Smooth muscle cell (in vitro differentiated cells): ENCODE measurements at regions not wholly inside any gene's neighbourhood (a gene's known extent, or its start where the extent isn't known, plus 50 kb on each side); places are given as distances from the start of the nearest gene placed in this dataset.

Source experiments
- DNase-seq: peaks from one replicate; lab custom pipeline; 2025; ENCODE audit not compliant: unreplicated experiment; lab: John Stamatoyannopoulos, UW
- H2AFZ ChIP-seq: fragments of 200-600 bp; sonication (generic); 2 replicates; pipeline ENCODE4 v1.6.0; 2016; ENCODE audit warnings: antibody characterized with exemption, low read depth, mild to moderate bottlenecking
- H3F3A ChIP-seq: fragments of 200-600 bp; sonication (generic); 2 replicates; pipeline ENCODE4 v1.6.0; 2017; ENCODE audit warnings: antibody characterized with exemption, low read depth
- H3K27ac ChIP-seq: fragments of 200-600 bp; sonication (generic); 2 replicates; pipeline ENCODE4 v1.5.1; 2016; ENCODE audit warnings: low read depth, mild to moderate bottlenecking
- H3K27me3 ChIP-seq: fragments of 200-600 bp; sonication (generic); 2 replicates; pipeline ENCODE4 v1.6.1; 2016; ENCODE audit warnings: low read depth, mild to moderate bottlenecking
- H3K36me3 ChIP-seq: fragments of 200-600 bp; sonication (generic); 2 replicates; pipeline ENCODE4 v1.5.1; 2016; ENCODE audit warnings: low read depth
- H3K4me1 ChIP-seq: fragments of 200-600 bp; sonication (generic); 2 replicates; pipeline ENCODE4 v1.5.1; 2016; ENCODE audit warnings: low read depth
- H3K4me2 ChIP-seq: fragments of 200-600 bp; sonication (generic); 2 replicates; pipeline ENCODE4 v1.6.0; 2016; ENCODE audit warnings: mild to moderate bottlenecking
- H3K4me3 ChIP-seq: fragments of 200-600 bp; sonication (generic); 2 replicates; pipeline ENCODE4 v1.5.1; 2016; ENCODE audit warnings: mild to moderate bottlenecking
- H3K79me2 ChIP-seq: fragments of 200-600 bp; sonication (generic); 2 replicates; pipeline ENCODE4 v1.6.0; 2016; ENCODE audit warnings: low read depth, mild to moderate bottlenecking
- H3K9ac ChIP-seq: fragments of 200-600 bp; sonication (generic); 2 replicates; pipeline ENCODE4 v1.6.0; 2016; ENCODE audit warnings: low read depth
- H3K9me3 ChIP-seq: fragments of 200-600 bp; sonication (generic); replicated peaks from 2 replicates; pipeline ENCODE4 v1.5.1; 2016; ENCODE audit warnings: low read depth
- H4K20me1 ChIP-seq: fragments of 200-600 bp; sonication (generic); 2 replicates; pipeline ENCODE4 v1.6.0; 2016; ENCODE audit warnings: low read depth
- WGBS: methylation state at CpG from one replicate; pipeline ENCODE4 v1.1.7; 2016; ENCODE audit warnings: low lambda C conversion rate; 5-methylcytosine and 5-hydroxymethylcytosine counted together
- TF ChIP-seq, protein P1 (sequence below): fragments of 200-600 bp; sonication (generic); IDR thresholded peaks from 2 replicates; pipeline ENCODE4 v1.5.1; 2017; ENCODE audit warnings: borderline replicate concordance, mild to moderate bottlenecking, antibody characterized with exemption; ENCODE audit not compliant: insufficient read depth, poor library complexity, severe bottlenecking

DNA sequence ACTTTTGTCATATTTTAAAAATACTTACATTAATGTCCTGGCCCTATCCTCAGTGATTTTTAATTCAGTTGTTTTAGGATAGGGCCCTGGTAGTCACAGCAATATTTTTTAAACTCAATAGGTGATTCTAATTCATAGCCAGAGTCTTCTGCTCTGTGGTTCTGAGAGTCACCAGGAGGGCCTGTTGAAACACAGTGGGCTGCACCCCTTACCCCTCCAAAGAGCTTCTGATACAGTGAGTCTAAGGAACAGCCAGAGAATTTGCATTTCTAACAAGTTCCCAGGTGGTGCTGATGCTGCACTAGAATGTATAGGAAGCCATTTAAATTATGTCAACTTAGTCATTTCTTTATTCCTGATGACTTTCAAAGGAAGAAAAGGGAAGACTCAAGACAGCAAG is 458.3 kb upstream of the ARRDC3 start:
- no peaks in the 10 kb centered on the region for H3K9me3 ChIP-seq
- TF ChIP-seq, protein P1, sequence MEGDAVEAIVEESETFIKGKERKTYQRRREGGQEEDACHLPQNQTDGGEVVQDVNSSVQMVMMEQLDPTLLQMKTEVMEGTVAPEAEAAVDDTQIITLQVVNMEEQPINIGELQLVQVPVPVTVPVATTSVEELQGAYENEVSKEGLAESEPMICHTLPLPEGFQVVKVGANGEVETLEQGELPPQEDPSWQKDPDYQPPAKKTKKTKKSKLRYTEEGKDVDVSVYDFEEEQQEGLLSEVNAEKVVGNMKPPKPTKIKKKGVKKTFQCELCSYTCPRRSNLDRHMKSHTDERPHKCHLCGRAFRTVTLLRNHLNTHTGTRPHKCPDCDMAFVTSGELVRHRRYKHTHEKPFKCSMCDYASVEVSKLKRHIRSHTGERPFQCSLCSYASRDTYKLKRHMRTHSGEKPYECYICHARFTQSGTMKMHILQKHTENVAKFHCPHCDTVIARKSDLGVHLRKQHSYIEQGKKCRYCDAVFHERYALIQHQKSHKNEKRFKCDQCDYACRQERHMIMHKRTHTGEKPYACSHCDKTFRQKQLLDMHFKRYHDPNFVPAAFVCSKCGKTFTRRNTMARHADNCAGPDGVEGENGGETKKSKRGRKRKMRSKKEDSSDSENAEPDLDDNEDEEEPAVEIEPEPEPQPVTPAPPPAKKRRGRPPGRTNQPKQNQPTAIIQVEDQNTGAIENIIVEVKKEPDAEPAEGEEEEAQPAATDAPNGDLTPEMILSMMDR: no peak
- H3K27me3 ChIP-seq: no peaks in the 10 kb centered on the region
- no peaks in the 10 kb centered on the region for H3F3A ChIP-seq
- H3K4me2 ChIP-seq: no peak overlapping the region
- H3K27ac ChIP-seq: no peak overlapping the region
- peaks cover 15% of the 10 kb centered on the region for H3K4me1 ChIP-seq
- no peak for DNase-seq
- no peak overlapping the region for H3K4me3 ChIP-seq
- H3K79me2 ChIP-seq: no peaks in the 10 kb centered on the region
- no peaks in the 10 kb centered on the region for H4K20me1 ChIP-seq
- no peak overlapping the region for H2AFZ ChIP-seq
- H3K9ac ChIP-seq: no peak overlapping the region
- H3K36me3 ChIP-seq: no peaks in the 10 kb centered on the region

DNA sequence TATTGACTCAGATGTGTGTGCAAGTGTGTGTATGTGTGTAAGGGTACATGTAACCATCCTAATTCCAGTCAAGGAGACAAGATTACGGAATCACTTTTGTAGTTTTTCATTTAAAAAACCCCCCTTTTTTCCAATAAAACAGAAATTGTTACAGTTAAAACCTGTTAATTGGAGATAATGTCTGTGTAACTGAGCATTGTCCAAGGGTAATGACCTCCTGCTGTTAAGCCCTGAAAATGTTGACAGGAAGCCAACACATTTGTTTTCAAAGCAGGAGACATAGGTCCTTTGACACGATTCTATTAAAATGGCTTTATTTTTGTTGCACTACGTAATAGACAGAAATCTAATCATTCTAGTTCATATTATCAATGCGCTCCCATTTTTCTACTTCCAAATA is 457.3 kb upstream of the ARRDC3 start:
- no peaks in the 10 kb centered on the region for H3K36me3 ChIP-seq
- TF ChIP-seq, protein P1: no peak
- 90% methylated on average over 4 of the region's 4 CpGs for WGBS

DNA sequence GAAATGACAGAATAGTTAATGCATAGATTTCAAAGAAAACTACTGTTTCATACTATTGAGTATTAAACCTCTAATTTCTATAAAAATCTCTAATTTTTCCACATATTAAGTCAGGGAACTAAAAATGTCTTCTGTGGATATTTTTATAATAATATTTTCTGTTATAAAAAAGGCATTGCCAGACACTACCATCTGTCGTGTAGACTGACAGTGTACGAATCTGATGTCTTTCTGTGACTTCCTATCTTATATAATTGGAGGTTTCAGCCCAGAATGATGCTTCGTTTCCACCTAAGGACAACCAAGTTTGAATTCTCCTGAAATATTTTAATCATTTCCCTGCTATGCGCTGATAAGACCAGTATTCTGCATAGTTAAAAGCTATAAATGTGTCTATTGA is 456.6 kb upstream of the ARRDC3 start:
- Histone ChIP-seq H3K79me2 (no peaks in the 10 kb centered on the region), H3K27ac (no peak overlapping the region), H4K20me1 (no peaks in the 10 kb centered on the region), H3K9me3 (no peaks in the 10 kb centered on the region), H3F3A (no peaks in the 10 kb centered on the region), H3K27me3 (no peaks in the 10 kb centered on the region), H3K36me3 (no peaks in the 10 kb centered on the region), H3K4me2 (no peak overlapping the region), H3K9ac (no peak overlapping the region), H3K4me1 (peaks cover 15% of the 10 kb centered on the region), H3K4me3 (no peak overlapping the region), H2AFZ (no peak overlapping the region)
- DNase-seq: no peak
- TF ChIP-seq, protein P1: no peak
- WGBS: 93% methylated on average over 4 of the region's 4 CpGs

More for the DNA sequence above, 457.3 kb upstream of the ARRDC3 start:
- H3K4me3 ChIP-seq: no peak overlapping the region
- H3K4me2 ChIP-seq: no peak overlapping the region
- no peaks in the 10 kb centered on the region for H4K20me1 ChIP-seq
- H3K79me2 ChIP-seq: no peaks in the 10 kb centered on the region
- no peak overlapping the region for H2AFZ ChIP-seq
- H3F3A ChIP-seq: no peaks in the 10 kb centered on the region
- no peak for DNase-seq
- no peaks in the 10 kb centered on the region for H3K9me3 ChIP-seq
- no peak overlapping the region for H3K9ac ChIP-seq
- H3K4me1 ChIP-seq: peaks cover 15% of the 10 kb centered on the region
- no peaks in the 10 kb centered on the region for H3K27me3 ChIP-seq
- H3K27ac ChIP-seq: no peak overlapping the region

DNA sequence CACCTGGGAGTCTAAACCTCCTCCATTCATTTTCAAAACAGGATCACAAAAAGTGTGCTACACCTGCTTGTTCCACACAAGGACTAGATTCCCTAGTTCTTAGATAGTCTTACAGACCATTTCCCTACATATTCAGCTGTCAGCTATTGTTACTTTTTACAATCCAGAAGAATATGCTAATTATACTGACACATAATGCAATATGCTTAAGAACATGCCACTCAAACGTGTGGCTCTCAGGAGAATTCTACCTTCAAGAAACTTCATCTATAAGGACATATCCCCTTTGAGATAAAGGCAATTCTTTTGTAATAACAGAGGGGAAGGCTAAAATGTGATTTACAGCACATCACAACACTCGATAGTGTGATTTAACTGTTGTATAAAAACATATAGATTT is 456.1 kb upstream of the ARRDC3 start:
- Histone ChIP-seq H3K36me3 (no peaks in the 10 kb centered on the region), H2AFZ (no peak overlapping the region), H3K4me1 (peaks cover 15% of the 10 kb centered on the region), H3K9ac (no peak overlapping the region), H3F3A (no peaks in the 10 kb centered on the region), H3K9me3 (no peaks in the 10 kb centered on the region), H3K27ac (no peak overlapping the region), H3K79me2 (no peaks in the 10 kb centered on the region), H3K4me3 (no peak overlapping the region), H3K4me2 (no peak overlapping the region), H3K27me3 (no peaks in the 10 kb centered on the region), H4K20me1 (no peaks in the 10 kb centered on the region)
- TF ChIP-seq, protein P1: no peak
- 61% methylated on average over 2 of the region's 2 CpGs for WGBS
- DNase-seq: no peak
